ENCODE measurements at regions not wholly inside any gene's neighbourhood (a gene's known extent, or its start where the extent isn't known, plus 50 kb on each side); places are given as distances from the start of the nearest gene placed in this dataset.
"Not testable (repeated sequence)": the region's sequence is repeated elsewhere in the genome, so short reads cannot be mapped to it uniquely, and the experiment has no call there.

DNA sequence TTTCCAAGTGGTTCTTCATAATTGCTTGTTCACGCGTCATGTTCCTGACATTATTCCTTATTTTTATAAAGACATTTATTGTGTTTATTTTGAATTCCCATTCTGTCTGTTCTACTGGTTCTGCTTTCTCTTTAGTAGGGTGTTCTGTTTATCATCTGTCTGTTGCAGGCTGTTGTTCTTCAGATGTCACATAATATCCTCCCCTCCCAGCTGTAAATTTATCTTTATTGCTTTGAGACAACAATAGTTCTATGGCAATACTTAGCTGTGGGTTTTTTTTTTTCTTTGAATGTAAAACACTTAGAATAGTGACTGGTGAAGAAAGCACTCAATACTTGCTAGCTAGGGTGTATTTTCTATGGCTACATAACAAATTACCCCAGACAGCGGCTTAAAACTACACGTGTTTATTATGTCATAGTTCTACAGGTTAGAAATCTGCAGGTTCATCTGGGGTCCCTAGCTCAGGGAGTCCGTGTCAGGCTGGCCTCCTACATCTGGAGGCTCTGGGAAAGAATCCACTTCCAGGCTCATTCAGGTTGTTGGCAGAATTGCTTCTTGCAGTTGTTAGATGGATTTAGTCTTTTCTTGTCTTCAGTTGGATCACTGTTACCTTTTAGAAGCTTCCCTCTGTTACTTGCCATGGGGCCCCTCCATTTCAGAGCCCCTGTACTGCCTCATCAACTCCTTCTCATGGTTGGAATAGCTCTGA is 63.4 kb upstream of the ENPEP start:
- Histone ChIP-seq H3K9me3 (no peaks in the 10 kb centered on the region), H3K36me3 (no peaks in the 10 kb centered on the region), H3K27ac (no peak overlapping the region), H3K4me1 (peaks cover 0 to 8% (median 0%) of the 10 kb centered on the region in 4 donors), H3K4me3 (no peak overlapping the region), H3K27me3 (no peaks in the 10 kb centered on the region)
- TF ChIP-seq POLR2A (IDR thresholded peaks at IDR 0.05) = no peak
- TF ChIP-seq, protein P1, sequence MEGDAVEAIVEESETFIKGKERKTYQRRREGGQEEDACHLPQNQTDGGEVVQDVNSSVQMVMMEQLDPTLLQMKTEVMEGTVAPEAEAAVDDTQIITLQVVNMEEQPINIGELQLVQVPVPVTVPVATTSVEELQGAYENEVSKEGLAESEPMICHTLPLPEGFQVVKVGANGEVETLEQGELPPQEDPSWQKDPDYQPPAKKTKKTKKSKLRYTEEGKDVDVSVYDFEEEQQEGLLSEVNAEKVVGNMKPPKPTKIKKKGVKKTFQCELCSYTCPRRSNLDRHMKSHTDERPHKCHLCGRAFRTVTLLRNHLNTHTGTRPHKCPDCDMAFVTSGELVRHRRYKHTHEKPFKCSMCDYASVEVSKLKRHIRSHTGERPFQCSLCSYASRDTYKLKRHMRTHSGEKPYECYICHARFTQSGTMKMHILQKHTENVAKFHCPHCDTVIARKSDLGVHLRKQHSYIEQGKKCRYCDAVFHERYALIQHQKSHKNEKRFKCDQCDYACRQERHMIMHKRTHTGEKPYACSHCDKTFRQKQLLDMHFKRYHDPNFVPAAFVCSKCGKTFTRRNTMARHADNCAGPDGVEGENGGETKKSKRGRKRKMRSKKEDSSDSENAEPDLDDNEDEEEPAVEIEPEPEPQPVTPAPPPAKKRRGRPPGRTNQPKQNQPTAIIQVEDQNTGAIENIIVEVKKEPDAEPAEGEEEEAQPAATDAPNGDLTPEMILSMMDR (IDR thresholded peaks at IDR 0.05) = no peak
- DNase-seq = no peak

DNA sequence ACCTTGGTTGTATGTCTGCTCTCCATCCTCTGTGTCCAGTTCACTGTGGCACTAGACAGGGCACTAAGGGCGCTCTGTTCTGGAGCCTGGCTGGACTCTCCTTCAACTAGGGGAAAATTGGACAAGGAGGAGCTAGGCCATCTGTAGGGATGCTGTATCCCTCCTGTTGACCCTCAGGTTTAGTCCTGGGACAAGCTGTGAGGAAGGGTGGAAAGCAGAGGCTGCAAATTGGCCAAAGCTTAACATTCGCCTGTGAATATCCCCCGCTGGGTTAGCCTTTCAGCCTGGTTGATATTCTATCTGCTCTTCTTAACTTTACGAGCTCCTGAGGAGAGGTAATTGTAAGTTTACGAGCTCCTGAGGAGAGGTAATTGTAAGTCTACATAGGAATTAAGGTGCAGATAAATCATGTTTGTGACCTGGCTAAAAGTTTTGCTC is 64.4 kb upstream of the ENPEP start:
- H3K27ac ChIP-seq = no peak overlapping the region
- no peak for DNase-seq

DNA sequence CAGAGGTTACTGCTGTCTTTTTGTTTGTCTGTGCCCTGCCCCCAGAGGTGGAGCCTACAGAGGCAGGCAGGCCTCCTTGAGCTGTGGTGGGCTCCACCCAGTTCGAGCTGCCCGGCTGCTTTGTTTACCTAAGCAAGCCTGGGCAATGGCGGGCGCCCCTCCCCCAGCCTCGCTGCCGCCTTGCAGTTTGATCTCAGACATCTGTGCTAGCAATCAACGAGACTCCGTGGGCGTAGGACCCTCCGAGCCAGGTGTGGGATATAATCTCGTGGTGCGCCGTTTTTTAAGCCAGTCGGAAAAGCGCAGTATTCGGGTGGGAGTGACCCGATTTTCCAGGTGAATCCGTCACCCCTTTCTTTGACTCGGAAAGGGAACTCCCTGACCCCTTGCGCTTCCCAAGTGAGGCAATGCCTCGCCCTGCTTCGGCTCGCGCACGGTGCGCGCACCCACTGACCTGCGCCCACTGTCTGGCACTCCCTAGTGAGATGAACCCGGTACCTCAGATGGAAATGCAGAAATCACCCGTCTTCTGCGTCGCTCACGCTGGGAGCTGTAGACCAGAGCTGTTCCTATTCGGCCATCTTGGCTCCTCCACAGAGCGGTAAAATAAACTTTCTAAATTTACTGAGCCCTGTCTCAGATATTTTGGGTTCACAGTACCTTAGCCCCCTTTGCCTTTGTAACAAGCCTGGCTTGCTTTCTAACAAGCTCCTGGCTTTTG is 64.9 kb upstream of the ENPEP start:
- not testable (repeated sequence) for H3K36me3 ChIP-seq, H3K27me3 ChIP-seq, H3K4me1 ChIP-seq, DNase-seq, H3K9me3 ChIP-seq, H3K27ac ChIP-seq
- peak overlapping the region in 1 of 4 donors; percentile 11 for H3K4me3 ChIP-seq

More for the DNA sequence above, 64.4 kb upstream of the ENPEP start:
- TF ChIP-seq, protein P1 (IDR thresholded peaks at IDR 0.05) = no peak
- TF ChIP-seq POLR2A (IDR thresholded peaks at IDR 0.05) = no peak
- Histone ChIP-seq H3K27me3 (no peaks in the 10 kb centered on the region), H3K4me1 (peaks cover 0 to 8% (median 0%) of the 10 kb centered on the region in 4 donors), H3K9me3 (no peaks in the 10 kb centered on the region), H3K36me3 (no peaks in the 10 kb centered on the region), H3K4me3 (peak overlapping the region in 1 of 4 donors; percentile 11)

DNA sequence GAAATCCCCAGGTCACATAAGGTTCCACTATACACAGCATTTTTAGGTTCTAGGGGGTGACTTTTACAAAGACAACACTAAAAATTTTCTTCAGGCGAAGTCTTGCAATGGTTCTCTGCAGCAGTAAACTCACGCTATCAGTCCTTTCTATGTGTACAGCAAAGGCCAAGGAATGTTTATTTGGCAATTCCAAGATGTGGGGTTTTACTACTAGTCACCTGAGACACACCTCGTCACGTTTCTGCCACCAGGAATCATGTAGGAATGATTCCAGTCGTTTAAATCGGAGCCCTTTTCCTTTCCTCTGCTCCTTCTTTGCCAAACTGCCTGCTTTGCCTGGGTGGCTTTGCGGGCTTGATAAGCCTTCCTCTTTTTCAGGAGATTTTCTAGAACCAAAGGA is 75.9 kb upstream of the ENPEP start:
- peaks cover 0 to 3% (median 0%) of the 10 kb centered on the region in 4 donors for H3K4me1 ChIP-seq
- H3K36me3 ChIP-seq = no peaks in the 10 kb centered on the region
- H3K4me3 ChIP-seq = no peak overlapping the region
- H3K27me3 ChIP-seq = no peaks in the 10 kb centered on the region
- no peak overlapping the region for H3K27ac ChIP-seq
- TF ChIP-seq, protein P1 (IDR thresholded peaks at IDR 0.05) = no peak
- TF ChIP-seq POLR2A (IDR thresholded peaks at IDR 0.05) = no peak
- no peaks in the 10 kb centered on the region for H3K9me3 ChIP-seq
- DNase-seq = no peak

DNA sequence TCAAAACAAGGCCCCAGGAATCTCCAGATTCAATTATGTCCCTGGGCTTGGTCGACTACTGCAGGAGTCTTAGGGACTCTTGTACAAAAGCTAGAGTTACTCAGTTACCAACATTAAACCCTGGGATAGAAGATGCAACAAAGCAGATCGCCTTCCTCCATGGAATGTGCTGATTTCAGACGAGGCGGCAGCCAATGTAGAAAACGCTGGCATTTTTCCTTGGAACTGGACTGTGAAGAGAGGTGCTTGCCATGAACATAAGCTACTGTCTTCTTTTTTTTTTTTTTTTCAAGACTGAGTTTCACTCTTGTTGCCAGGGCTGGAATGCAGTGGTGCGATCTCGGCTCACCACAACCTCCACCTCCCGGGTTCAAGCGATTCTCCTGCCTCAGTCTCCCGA is 76.9 kb upstream of the ENPEP start:
- DNase-seq, H3K27me3 ChIP-seq, H3K4me3 ChIP-seq, H3K27ac ChIP-seq, H3K4me1 ChIP-seq, H3K36me3 ChIP-seq, H3K9me3 ChIP-seq: not testable (repeated sequence)

DNA sequence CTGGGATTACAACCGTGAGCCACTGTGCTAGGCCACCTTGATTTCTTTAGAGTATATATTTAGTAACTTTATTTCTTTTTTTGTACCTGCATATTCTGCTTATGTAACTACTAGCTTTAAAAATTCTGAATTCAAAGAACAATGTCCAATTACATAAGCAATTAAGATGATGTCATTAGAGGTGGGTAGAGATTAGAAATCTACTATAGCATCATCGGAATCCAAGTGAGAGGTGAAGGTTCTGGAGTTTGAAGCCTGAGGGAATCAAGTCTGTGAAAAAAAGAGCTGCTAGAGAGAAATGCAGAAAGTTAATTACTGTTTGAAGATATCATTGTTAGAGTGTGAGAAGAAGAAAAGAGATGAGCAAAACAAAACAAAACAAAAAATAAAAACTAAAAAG is 79.0 kb upstream of the ENPEP start:
- Histone ChIP-seq H3K27ac (peak overlapping the region in 2 of 4 donors; percentile 46 to 73), H3K9me3 (no peaks in the 10 kb centered on the region), H3K36me3 (no peaks in the 10 kb centered on the region), H3K27me3 (no peaks in the 10 kb centered on the region), H3K4me1 (peaks cover 0 to 3% (median 0%) of the 10 kb centered on the region in 4 donors), H3K4me3 (no peak overlapping the region)
- no peak for DNase-seq
- no peak for TF ChIP-seq POLR2A (IDR thresholded peaks at IDR 0.05)
- TF ChIP-seq, protein P1 (IDR thresholded peaks at IDR 0.05) = no peak
